Retinal pigment epithelial cell (primary cell): ENCODE measurements at regions not wholly inside any gene's neighbourhood (a gene's known extent, or its start where the extent isn't known, plus 50 kb on each side); places are given as distances from the start of the nearest gene placed in this dataset.

ENCODE experiments used
- DNase-seq: peaks from one replicate; pipeline ENCODE4 v3.0.0-alpha.2; 2010; ENCODE audit warnings: low read depth
- H3K4me3 ChIP-seq: 2 replicates; pipeline ENCODE4 v1.5.1; 2011; ENCODE audit warnings: mild to moderate bottlenecking, low read length, control low read depth, moderate library complexity
- CTCF ChIP-seq: conservative IDR thresholded peaks from 2 replicates; pipeline ENCODE4 v1.5.1; 2011; ENCODE audit warnings: low read depth, low read length, control low read depth, inconsistent platforms

- no peak for DNase-seq
- no peak for TF ChIP-seq CTCF
- no peak overlapping the region for H3K4me3 ChIP-seq
Measured at GRCh38 chrX:122868631-122869030, 315.4 kb upstream of the GRIA3 start.

- TF ChIP-seq CTCF: no peak
- H3K4me3 ChIP-seq: no peak overlapping the region
- no peak for DNase-seq
Measured at GRCh38 chrX:122869171-122869570, 314.9 kb upstream of the GRIA3 start.

GRCh38 chrX:122878269-122878668, 305.8 kb upstream of the GRIA3 start:
- no peak for DNase-seq
- no peak for TF ChIP-seq CTCF
- no peak overlapping the region for H3K4me3 ChIP-seq

- TF ChIP-seq CTCF: no peak
- no peak for DNase-seq
- H3K4me3 ChIP-seq: no peak overlapping the region
Measured at GRCh38 chrX:122880952-122881351, 303.1 kb upstream of the GRIA3 start.

GRCh38 chrX:122890729-122891128, 293.3 kb upstream of the GRIA3 start:
- DNase-seq: no peak
- no peak overlapping the region for H3K4me3 ChIP-seq
- no peak for TF ChIP-seq CTCF

- TF ChIP-seq CTCF: no peak
- no peak for DNase-seq
- no peak overlapping the region for H3K4me3 ChIP-seq
Measured at GRCh38 chrX:122906726-122907125, 277.4 kb upstream of the GRIA3 start.

- no peak for DNase-seq
- no peak for TF ChIP-seq CTCF
Measured at GRCh38 chrX:122907375-122907774, 276.7 kb upstream of the GRIA3 start.

More at GRCh38 chrX:122907375-122907774, 276.7 kb upstream of the GRIA3 start:
- no peak overlapping the region for H3K4me3 ChIP-seq
